MV-4-11 (cell line): ENCODE measurements at regions not wholly inside any gene's neighbourhood (a gene's known extent, or its start where the extent isn't known, plus 50 kb on each side); places are given as distances from the start of the nearest gene placed in this dataset.

Experiments
- DNase-seq: peaks from one replicate; lab custom pipeline; 2025; lab: John Stamatoyannopoulos, UW

DNA sequence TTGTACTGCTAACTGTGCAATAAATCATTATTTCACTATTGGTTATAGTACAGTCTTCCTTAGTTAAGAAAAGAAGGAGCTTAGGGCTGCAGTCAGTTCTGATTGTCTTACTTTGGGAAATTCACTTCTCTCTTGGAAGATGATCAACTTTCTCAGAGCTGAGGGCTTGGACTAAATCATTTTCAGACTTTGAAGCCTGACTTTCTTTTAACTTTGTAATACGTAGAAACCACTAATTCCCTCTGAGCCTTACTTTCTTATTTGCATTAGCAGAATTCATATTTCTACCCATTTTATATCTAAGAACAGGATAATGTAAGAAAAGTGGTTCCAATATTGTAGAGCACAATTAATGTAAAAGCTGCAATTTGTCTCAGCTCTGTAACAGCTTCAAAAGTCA is 386.4 kb downstream of the TRIB2 start:
- no peak for DNase-seq

- no peak for DNase-seq
Measured at GRCh38 chr2:13103778-13104493, 387.2 kb downstream of the TRIB2 start.

DNA sequence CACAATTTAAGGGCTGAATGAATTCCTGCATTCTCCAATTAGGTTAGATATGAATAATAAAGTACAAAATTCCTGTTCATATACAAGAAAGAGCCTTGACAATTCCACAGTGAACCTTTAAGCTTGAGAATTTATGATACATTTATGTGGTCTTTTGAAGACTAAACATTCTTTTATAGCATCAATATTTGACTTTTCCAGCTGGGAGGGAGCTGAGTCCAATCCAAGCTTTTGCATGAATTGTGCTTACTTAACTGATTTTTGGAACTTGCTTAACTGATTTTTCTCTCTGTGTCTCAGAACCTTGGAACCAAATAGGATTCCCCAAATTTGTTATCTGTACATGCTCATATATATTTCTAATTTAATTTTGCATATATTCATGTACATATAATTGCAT is 388.0 kb downstream of the TRIB2 start:
- DNase-seq = no peak

- peak; percentile 34 for DNase-seq
Measured at GRCh38 chr2:13106302-13106701, 389.6 kb downstream of the TRIB2 start.

DNA sequence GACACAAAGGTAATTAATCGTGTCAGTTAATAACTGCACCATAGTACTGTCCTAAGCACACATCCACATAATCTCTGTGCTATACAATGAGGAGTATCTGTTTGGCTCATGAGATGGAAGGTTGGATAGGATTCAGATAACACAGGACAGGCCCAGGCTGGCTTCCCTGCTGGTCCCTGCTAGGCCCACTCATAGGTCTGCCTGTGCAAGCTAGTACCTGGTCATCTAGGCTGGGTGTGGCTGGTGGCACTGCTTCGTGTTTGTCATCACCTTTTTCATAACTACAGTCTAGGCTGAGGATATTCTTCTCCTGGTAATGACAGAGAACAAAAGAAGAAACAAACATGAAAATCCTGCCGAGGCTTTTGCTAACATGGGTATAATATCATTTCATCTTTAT is 392.8 kb downstream of the TRIB2 start:
- no peak for DNase-seq

DNA sequence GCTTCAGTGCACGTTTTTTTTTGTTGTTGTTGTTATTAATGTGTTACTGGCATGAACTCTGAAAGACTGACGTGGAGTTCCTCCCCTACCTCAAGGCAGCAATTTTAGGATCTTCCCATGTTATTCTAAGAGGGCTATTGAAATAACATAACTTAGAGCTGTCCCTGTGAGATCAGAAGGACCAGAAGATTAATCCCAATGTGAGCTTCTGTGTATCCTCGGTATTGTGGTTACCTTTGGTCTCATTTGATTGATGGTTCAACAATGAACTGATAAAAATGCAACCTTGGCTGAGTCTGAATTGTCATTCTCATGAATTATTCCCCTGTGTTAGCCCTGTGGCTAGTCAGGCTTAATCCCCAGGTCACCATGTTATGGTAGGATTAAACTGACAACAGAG is 394.1 kb downstream of the TRIB2 start:
- no peak for DNase-seq

- no peak for DNase-seq
Measured at GRCh38 chr2:13113002-13113401, 396.3 kb downstream of the TRIB2 start.

GRCh38 chr2:13114391-13114790 is 397.7 kb downstream of the TRIB2 start:
- peak; percentile 9 for DNase-seq

DNA sequence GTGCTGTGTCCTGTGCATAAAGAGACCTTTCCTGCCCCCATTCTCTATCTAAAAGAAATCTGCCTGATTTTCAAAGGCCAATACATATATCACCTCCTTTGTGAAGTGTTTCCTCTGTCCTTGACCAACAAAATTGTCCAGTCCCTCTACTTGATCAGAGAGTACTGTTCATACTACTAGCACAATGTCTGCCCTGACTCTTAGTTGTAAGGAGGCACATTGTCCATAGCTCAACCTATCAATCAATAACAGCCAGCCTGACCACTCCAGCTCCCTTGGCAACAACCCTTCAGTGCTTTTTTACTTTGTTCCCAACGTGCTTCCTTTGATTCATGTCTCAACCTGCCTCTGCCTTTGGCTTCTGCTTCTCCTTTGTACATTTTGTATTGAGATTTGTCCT is 398.9 kb downstream of the TRIB2 start:
- no peak for DNase-seq

DNA sequence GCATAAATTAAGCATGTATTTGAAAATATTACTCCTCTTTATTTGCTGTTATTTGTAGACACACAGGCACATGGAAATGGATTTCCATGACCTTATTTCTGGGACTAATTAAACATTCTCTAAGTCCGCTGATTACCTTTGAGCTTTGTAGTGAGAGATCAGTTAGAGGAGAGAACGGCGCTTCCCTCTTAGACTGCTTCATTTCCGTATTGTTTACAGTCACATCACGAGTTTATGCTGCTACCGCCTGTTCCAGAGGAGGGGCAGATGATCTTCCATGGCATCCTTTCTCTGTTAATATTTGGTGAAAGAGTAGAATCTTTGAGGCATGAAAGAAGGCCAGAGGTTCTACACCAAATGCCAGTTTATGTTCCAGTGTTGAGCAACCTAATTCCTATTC is 404.4 kb downstream of the TRIB2 start:
- no peak for DNase-seq

DNA sequence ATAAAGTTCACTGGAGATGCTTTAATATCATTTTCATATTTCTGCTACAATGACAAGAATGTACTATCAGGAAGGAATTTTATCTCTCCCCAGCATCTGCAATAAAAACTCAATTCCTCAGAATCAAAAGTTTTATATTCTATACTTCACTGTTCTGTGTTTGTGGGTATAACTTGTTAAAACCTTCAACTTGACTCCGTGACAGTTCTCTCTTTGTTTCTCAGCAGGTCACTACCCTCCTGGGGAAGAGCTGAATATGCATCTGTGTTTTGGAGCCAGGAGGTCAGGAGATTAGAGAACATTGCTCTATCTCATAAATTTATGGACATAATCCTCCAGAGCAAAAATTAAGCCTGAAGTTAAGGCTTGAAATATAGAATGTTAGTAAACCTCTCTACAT is 411.4 kb downstream of the TRIB2 start:
- DNase-seq = no peak

GRCh38 chr2:13135369-13135768 is 418.6 kb downstream of the TRIB2 start:
- no peak for DNase-seq

- DNase-seq = no peak
Measured at GRCh38 chr2:13135856-13136255, 419.1 kb downstream of the TRIB2 start.

DNA sequence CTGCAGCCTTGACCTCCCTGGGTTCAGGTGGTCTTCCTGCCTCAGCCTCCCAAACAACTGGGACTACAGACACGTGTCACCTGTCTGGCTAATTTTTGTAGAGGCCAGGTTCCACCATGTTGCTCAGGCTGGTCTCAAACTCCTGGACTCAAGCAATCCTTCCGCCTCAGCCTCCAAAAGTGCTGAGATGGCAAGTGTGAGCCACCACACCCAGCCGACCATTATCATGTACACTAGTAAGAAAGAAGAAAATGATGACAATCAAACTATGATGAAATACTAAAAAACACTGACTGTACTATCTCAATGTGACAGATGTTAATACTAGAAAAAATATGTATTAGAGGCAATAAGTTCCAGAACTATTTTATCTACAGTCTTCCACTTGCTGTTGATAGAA is 420.9 kb downstream of the TRIB2 start:
- DNase-seq = no peak

- no peak for DNase-seq
Measured at GRCh38 chr2:13141315-13141714, 424.6 kb downstream of the TRIB2 start.

DNA sequence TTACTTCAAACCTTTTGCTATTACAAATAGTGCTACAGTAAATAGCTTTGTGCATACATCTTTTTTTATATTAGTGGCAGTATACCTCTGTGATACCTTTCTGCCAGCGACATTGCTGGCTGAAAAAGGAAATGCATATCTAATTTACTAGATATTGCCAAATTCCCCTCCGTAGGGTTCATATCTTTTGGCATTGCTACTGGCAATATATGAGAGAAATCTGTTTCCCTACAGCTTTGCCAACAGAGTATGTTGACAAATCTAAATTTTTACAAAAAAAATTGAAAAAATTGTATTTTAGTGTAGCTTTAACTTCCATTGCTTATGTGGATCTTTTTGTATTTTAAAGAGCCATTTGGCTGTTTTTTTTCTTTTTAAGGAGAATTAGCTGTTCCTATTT is 426.7 kb downstream of the TRIB2 start:
- no peak for DNase-seq

- no peak for DNase-seq
Measured at GRCh38 chr2:13156916-13157315, 440.2 kb downstream of the TRIB2 start.

GRCh38 chr2:13158466-13158865 is 441.7 kb downstream of the TRIB2 start:
- no peak for DNase-seq

GRCh38 chr2:13180729-13181128 is 464.0 kb downstream of the TRIB2 start:
- no peak for DNase-seq

- peak; percentile 79 for DNase-seq
Measured at GRCh38 chr2:13193075-13193474, 476.3 kb downstream of the TRIB2 start.

DNA sequence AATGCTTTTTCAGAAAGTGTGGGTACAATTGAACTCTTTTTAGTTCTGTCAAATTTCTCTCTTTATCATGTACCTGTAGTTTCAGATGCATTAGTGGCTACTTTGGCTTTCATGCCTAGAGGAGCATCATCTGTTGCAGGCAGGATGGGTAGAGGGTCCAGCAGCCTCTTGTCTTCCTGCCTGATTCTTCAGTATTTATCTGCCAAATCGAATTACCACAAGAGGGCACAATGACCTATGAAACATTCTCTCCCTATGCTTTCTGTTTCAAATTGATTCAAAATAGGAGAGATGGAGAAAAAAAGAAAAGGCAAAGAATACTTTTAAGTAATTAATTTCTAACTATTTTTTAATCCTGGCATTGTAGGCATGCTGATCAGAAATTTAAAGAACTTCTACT is 477.2 kb downstream of the TRIB2 start:
- peak; percentile 29 for DNase-seq

DNA sequence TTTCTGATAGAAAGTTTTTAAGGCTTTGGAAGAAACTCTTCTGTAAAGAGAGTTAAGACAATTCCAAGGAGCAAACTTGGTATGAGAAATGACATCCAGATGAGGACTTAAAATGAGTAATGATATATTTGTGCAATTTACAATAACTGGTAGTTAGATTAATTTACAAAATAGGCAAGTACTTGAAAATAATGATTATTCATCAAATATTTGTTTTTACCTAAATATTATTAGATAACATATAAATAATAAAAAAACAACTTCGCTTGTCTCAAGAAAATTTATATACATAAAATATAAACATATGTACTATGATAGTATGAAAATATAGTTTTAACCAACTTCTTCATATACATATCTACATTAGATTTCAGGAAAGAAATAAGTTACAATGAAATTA is 478.5 kb downstream of the TRIB2 start:
- no peak for DNase-seq

- DNase-seq = no peak
Measured at GRCh38 chr2:13197248-13197647, 480.5 kb downstream of the TRIB2 start.

- DNase-seq = no peak
Measured at GRCh38 chr2:13201924-13202323, 485.2 kb downstream of the TRIB2 start.

DNA sequence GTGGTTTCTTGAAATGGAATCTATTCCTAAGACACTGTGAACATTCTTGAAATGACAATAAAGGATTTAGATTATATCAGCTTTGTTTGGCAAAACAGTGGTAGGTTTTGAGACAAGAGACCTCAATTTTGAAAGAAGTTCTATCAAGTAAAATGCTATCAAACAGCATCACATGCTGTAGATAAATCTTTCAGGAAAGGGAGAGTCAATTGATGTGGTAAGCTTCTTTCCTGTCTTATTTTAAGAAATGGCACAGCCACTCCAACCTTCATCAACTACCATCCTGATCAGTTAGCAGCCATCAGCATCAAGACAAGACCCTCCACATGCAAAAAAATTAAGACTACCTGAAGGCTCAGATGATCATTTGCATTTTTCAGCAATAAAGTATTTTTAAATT is 495.4 kb downstream of the TRIB2 start:
- no peak for DNase-seq
